ENCODE measurements at regions not wholly inside any gene's neighbourhood (a gene's known extent, or its start where the extent isn't known, plus 50 kb on each side); places are given as distances from the start of the nearest gene placed in this dataset.
"Not testable (repeated sequence)": the region's sequence is repeated elsewhere in the genome, so short reads cannot be mapped to it uniquely, and the experiment has no call there.

GRCh38 chr10:33875924-33876583, 541.6 kb upstream of the NRP1 start:
- no peak for DNase-seq (ENCODE audit: low read depth)
- no peak for TF ChIP-seq CTCF (IDR thresholded peaks at IDR 0.05; ENCODE audit: insufficient read depth, low read length)
- H3K4me3 ChIP-seq (ENCODE audit: low read depth, low read length): no peak overlapping the region

- no peak for TF ChIP-seq CTCF (IDR thresholded peaks at IDR 0.05; ENCODE audit: insufficient read depth, low read length)
Observed at GRCh38 chr10:33871061-33871956, 536.8 kb upstream of the NRP1 start.

GRCh38 chr10:33869481-33869880, 535.0 kb upstream of the NRP1 start:
- H3K4me3 ChIP-seq (ENCODE audit: low read depth, low read length): no peak overlapping the region
- no peak for DNase-seq (ENCODE audit: low read depth)
- TF ChIP-seq CTCF (IDR thresholded peaks at IDR 0.05; ENCODE audit: insufficient read depth, low read length): no peak

More at GRCh38 chr10:33871061-33871956, 536.8 kb upstream of the NRP1 start:
- DNase-seq (ENCODE audit: low read depth): no peak
- no peak overlapping the region for H3K4me3 ChIP-seq (ENCODE audit: low read depth, low read length)

GRCh38 chr10:33869028-33869427, 534.6 kb upstream of the NRP1 start:
- no peak for TF ChIP-seq CTCF (IDR thresholded peaks at IDR 0.05; ENCODE audit: insufficient read depth, low read length)
- H3K4me3 ChIP-seq (ENCODE audit: low read depth, low read length): no peak overlapping the region
- peak; percentile 20 for DNase-seq (ENCODE audit: low read depth)

- DNase-seq (ENCODE audit: low read depth); H3K4me3 ChIP-seq (ENCODE audit: low read depth, low read length): not testable (repeated sequence)
Observed at GRCh38 chr10:33867199-33867789, 532.8 kb upstream of the NRP1 start.

GRCh38 chr10:33863352-33863751, 528.9 kb upstream of the NRP1 start:
- no peak for TF ChIP-seq CTCF (IDR thresholded peaks at IDR 0.05; ENCODE audit: insufficient read depth, low read length)
- H3K4me3 ChIP-seq (ENCODE audit: low read depth, low read length): no peak overlapping the region
- DNase-seq (ENCODE audit: low read depth): no peak

GRCh38 chr10:33862536-33863105, 528.2 kb upstream of the NRP1 start:
- no peak for DNase-seq (ENCODE audit: low read depth)
- no peak for TF ChIP-seq CTCF (IDR thresholded peaks at IDR 0.05; ENCODE audit: insufficient read depth, low read length)
- H3K4me3 ChIP-seq (ENCODE audit: low read depth, low read length): no peak overlapping the region
